GF-D8 (cell line): ENCODE measurements at regions not wholly inside any gene's neighbourhood (a gene's known extent, or its start where the extent isn't known, plus 50 kb on each side); places are given as distances from the start of the nearest gene placed in this dataset.

Experiments used
- DNase-seq: peaks from one replicate; lab custom pipeline; 2025; lab: John Stamatoyannopoulos, UW

GRCh38 chr6:146938266-146938665 is 266.0 kb upstream of the STXBP5 start:
- no peak for DNase-seq

DNA sequence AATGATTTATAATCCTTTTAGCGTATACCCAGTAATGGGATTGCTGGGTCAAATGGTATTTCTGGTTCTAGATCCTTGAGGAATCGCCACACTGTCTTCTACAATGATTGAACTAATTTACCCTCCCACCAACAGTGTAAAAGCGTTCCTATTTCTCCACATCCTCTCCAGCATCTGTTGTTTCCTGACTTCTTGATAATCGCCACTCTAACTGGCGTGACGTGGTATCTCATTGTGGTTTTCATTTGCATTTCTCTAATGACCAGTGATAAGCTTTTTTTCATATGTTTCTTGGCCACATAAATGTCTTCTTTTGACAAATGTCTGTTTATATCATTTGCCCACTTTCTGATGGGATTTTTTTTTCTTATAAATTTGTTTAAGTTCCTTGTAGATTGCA is 264.8 kb upstream of the STXBP5 start:
- DNase-seq = peak; percentile 20

DNA sequence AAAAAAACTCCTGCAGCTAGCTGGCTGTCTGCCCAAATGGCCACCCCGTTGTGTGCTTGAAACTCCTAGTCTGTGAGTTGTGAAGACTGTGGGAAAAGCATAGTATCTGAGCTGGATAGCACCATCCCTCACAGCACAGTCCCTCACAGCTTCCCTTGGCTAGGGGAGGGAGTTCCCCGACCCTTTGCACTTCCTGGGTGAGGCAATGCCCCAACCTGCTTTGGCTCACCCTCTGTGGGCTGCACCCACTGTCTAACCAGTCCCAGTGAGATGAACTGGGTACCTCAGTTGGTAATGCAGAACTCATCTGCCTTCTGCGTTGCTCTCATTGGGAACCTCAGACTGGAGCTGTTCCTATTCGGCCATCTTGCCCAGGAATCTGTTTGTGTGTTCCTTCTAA is 260.6 kb upstream of the STXBP5 start:
- DNase-seq = no peak

DNA sequence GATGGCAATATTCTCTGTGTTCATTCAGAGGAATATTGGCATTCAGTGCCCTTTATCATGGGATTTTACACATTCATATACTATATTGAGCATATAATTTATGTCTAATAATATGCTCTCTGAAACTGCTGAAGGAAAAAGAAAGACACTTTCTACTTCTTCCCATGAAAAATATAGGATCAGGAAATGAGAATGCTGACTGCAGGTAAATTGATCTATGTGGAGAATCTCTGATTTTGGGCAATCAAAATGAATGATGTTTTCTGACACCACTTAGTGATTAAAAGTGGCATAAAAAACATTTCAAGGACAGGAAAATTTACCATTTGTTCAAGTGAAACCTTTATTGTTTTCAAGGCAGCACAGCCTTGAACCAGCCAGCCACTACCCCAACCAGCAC is 260.1 kb upstream of the STXBP5 start:
- no peak for DNase-seq

DNA sequence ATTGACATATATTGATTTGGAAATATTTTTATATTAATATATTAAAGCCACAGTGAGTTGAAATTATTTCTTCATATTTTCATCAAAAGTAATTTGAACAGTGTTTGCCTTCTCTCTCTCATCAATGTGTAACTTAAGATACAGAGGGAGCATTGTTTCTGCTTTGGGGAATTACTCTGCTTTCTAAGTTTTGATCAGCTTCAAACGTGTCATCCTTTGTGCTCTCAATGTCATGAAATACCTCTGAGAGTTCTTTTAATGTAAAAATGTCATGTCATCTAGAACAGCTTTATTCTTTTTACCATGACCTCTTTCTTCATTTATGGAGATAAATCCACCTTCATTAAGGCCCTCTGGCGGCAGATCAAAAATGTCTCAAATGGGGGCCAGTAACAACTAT is 259.4 kb upstream of the STXBP5 start:
- no peak for DNase-seq

DNA sequence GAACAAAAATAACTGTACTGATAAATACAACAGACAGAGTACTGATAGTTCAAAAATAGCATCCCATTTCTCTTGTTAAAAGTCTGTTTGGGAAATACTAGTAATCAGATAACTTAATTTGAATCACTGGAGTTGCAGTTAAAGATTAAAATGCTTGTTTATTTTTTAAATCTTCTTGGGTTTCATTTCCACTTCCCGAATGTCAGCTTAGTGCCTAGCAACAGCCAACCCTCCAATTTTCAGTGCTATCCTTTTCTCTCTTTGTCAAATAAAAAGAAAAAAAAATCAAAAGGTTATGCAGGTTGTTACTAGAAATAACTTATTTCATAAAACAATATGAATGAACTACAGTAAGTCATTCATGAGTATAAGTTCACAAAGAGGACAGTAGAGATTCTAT is 257.7 kb upstream of the STXBP5 start:
- DNase-seq = no peak

DNA sequence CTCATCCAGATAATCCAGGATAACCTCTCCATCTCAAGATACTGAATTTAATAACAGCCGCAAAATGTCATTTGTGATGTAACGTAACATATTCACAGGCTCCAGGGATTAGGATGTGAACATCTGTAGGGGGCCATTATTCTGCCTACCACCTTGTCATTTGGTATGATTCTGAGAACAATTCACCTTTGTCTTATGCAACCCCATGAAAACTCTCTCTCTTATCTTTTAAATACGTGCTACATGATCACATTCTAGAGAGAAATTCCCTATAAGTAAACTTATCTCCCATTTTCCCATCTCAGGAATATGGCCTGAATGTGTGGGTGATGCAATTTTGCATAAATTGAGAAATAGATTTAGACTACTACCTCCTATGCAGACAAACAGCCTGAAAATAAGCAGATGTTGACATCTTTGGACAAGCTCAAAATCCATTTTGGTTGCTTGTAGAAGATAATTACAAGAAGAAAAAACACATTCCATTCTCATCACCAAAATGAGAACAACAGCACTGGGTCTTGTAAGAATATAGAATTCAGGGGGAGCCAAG is 255.4 kb upstream of the STXBP5 start:
- DNase-seq = no peak

DNA sequence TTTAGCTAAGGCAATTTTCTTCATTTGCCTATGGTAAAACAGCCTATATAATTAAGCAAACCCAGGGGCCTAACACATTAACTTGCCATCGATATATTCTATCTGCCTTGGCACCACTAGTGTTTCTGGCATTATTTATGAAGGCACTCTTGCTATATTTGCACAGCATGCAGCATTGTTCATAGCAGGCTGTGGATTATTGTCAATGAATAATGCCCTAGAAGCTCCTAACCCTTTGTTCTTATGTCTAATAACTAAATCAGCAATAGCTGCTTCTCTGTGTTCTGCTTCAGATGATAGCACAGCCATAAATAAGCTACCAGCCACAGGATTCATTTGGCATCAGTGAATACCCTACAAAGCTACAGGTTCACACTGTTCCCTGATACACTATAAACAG is 254.8 kb upstream of the STXBP5 start:
- no peak for DNase-seq

DNA sequence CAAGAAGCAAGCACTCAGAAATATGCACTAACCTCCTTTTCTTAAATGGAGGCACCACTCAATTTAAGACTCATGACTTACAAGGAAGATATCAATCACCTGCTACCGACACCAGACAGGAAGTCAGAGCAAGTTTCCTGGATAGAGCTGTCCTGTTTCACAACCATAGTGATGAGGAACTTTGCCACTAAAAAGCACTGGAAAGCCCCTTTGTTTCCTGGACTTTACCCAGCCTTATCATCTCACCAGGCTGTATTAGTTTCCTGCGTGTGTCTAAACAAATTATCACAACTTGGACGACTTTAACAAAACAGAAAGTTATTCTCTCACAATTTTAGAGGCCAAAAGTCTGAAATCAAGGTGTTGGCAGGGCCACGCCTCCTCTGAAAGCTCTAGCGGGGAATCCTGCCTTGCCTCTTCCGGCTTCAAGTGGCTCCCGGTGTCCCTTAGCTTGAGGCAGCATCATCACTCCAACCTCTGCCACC is 253.8 kb upstream of the STXBP5 start:
- DNase-seq = peak; percentile 80

DNA sequence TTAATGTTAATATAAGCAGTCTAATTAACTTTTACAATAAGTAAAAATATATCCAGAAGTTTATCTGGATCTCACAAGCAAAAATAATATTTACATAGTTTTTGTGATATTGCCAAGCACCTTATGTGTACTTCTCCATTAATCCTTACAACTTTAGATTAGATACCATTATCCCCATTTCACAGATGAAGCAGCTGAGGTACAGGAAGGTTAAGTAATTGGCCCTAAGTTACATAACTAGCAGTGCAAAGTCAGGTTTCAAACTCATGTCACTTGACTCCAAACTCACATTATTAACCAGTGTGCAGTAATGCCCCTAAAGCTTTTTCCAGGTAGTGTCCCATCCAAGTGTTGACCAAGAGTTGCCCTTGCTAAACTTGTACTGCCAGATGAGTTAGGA is 248.6 kb upstream of the STXBP5 start:
- DNase-seq = no peak

DNA sequence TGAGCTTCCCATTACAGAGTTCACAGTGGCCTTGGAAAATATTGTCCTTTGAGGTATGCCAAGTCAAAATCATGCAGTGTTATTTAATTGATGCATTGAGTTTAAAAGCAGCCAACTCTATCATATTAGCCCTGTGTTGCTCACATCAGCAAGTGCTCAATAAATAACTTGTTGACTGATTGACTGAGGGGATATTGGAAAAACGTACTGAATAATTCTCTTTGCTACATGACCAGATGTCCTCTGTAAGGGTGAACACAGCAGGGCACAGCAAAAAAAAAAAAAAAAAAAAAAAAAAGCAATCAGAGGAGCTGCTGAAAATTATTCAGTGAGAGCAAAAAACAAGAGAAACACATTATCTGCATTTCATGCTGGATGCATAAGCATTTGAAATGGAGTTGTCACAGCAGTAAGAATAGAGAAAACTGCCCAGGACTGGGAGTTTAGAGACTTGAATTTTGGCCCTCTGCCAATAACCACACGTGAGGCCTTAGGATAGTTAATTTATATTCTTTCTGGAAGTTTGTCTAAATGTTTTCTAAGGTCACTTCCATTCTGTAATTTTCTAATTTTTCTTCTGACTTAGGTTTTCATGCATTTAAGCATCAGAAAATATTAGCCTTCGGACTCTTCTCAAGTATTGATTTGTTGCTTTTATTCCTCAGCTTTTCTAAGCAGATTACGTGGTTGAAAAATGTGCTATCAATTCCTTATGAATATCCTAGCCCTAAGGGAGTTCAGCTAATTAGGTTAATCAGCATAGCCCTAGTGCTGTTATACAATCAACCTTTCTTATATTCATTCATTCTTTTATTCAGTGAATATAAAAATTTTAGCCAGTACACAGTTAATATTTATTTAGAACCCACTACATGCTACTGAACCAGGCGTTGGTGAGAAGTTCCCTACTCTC is 246.8 kb upstream of the STXBP5 start:
- DNase-seq = no peak

DNA sequence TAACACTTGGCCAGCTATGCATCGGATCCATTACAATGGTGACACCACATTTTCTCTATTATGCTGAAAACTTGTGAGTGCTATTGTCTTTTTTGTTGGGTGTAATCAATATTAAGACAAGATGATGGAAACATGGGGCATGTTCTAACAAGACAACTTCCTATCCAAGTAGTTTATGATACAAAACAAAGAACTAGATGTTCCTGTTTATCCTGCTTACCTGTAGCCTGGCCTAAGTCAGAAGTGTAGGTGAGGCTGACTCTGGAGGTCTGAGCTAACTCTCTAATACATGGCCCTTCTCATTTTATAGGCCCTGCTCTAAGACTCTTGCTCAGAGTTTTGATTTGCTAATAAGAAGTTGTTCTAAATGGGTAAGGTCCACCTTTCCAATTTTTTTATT is 242.4 kb upstream of the STXBP5 start:
- DNase-seq = no peak

GRCh38 chr6:146962329-146962728 is 241.9 kb upstream of the STXBP5 start:
- DNase-seq = no peak

DNA sequence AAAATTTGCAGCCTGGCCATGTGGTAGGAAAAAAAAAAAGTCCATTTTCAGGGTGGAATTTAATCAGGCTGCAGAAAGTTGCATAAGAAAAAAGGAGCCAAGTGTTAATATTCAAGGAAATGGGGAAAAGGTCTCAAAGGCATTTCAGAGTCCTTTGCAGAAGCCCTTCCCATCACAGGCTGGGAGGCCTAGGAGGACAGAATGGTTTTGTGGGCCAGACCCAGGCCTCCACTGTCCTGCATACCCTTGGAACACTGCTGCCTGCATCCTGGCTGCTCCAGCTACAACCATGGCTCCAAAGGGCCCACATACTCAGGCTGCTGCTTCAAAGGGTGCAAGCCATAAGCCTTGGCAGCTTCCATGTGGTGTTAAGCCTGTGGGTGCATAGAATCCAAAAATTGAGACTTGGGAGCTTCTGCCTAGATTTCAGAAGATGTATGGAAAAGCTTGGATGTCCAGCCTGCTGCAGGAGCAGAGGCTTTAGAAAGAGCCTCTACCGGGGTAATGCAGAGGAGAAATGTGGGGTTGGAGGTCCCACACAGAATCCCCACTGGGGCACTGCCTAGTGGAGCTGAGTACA is 239.0 kb upstream of the STXBP5 start:
- no peak for DNase-seq

DNA sequence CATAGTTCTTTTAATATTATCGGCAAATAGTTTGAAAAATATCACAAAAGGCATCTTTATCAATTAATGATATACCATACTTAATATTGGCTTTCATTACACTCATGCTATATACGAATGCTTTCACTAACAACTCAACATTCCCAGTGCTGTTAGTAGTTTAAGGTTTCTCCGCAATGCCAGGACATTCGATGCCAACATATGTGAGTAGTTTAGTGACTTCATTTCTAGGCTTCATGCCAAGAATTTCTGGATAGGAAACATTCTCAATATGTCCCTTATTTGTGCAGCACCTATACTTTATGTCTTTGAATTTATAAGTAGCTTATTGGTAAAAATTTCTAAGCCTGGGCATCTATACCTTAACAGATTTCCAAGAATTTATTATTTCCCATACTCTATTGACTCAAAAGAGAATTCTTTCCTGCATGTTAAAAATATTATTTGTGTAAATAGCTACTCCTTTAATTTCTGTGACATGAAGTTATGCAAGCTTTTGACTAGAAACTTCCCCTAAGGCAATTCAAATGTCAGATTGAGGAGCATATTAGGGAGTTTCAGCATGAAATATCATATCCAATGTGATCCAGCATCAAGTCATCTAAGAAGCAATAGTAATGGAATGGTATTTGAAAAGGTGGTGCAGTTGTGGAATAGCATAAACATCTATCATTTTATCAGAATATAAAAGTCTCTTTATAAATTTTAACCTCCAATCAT is 236.0 kb upstream of the STXBP5 start:
- no peak for DNase-seq

DNA sequence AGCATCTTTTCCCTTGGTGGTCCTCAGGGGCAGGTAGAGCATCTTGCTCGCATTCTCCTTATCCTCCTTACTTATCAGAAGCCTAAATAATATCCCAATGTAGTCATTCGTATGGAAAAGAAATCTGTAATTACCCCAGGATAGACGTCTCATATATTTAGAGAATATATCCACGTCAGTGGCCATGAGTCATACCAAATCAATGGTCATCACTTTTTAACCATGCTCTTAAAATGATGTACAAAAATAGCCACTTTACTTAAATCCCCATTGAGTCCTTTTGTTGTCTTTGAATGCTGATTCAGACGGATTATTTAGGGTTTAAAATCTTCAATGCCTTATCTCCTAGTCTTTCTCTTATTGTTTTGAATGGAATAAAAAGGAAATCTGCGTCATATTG is 231.7 kb upstream of the STXBP5 start:
- no peak for DNase-seq

DNA sequence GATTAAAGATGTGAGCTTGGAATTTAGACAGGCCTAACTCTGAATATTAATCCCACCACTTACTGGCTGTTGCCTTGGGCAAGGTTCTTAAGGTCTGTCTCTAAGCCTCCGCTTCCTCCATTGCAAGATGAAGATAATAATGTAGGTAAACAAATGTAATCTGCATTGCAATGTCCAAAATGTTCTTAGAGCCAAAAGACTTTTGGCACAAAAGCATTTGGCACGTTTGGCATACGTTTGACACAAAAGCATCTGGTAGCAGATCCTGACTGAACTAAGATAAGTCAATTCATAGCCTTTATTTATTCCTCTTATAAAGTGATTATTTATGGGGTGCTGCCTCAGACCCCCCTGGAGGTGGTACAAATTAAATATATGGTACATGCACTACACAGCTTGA is 229.9 kb upstream of the STXBP5 start:
- no peak for DNase-seq

DNA sequence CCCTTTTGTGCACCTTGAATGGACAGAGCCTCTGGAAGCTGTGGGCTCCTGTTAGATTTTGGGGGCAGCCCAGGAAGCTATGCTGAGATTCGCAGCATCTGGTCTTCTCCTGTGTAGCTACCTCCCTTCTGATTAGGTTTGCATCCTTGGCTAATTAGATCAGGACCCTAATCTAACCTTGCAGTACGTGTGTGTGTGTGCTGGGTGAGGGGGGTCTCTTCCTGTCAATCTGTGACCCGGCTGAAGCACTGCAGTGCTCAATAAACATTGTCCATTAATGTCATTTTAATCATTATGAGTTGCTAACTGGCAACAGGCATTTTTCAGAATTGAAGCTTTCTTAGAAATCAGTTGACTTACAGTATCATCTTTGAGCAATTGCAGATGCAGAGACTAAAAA is 229.1 kb upstream of the STXBP5 start:
- DNase-seq = no peak

DNA sequence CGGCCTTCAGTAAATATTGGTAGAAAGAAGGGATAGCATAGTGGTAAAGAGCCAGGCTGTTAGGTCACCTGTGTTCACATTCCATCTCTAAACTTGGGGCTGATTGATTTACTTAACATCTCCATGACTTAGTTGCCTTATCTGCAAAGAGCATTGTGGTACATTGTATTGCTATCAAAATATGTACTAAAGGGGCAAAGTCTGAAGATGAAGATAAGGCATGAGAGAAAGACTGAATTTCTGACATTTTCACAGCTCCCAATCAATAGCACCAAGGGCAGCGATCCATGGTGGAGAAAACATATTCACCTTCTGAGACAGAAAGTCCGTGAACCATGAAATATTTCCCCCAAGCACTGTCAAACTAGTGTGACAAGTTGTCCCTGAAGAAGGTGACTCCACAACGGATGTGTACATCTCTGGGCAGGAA is 223.3 kb upstream of the STXBP5 start:
- DNase-seq = no peak

- no peak for DNase-seq
These were observed 222.2 kb upstream of the STXBP5 start for GRCh38 chr6:146981981-146982380.

GRCh38 chr6:146984251-146984924 is 219.8 kb upstream of the STXBP5 start:
- no peak for DNase-seq

- DNase-seq = no peak
These were observed 219.1 kb upstream of the STXBP5 start for GRCh38 chr6:146985111-146985510.
